C4-2B (cell line): ENCODE measurements at regions not wholly inside any gene's neighbourhood (a gene's known extent, or its start where the extent isn't known, plus 50 kb on each side); places are given as distances from the start of the nearest gene placed in this dataset.

Source experiments
- CTCF ChIP-seq: fragments of 450-650 bp; conservative IDR thresholded peaks from 2 replicates; pipeline ENCODE4 v1.5.1; 2017; ENCODE audit warnings: mild to moderate bottlenecking
- ZFX ChIP-seq: fragments of 450-650 bp; IDR thresholded peaks from 2 replicates; pipeline ENCODE4 v1.6.1; 2017

- TF ChIP-seq CTCF, result no peak
- TF ChIP-seq ZFX, result no peak
Measured at GRCh38 chr14:105989566-105990302, 463.4 kb downstream of the TMEM121 start.
